Neural progenitor cell (in vitro differentiated cells): ENCODE measurements at regions not wholly inside any gene's neighbourhood (a gene's known extent, or its start where the extent isn't known, plus 50 kb on each side); places are given as distances from the start of the nearest gene placed in this dataset.

Experiments
- EZH2 ChIP-seq: fragments of 200-600 bp; sonication (generic); IDR thresholded peaks from 2 replicates; pipeline ENCODE4 v1.6.1; 2017; ENCODE audit warnings: antibody characterized with exemption, mild to moderate bottlenecking, moderate library complexity
- TF ChIP-seq, protein P1 (sequence below): fragments of 200-600 bp; sonication (generic); IDR thresholded peaks from 2 replicates; pipeline ENCODE4 v1.5.1; 2017; ENCODE audit warnings: antibody characterized with exemption, mild to moderate bottlenecking

DNA sequence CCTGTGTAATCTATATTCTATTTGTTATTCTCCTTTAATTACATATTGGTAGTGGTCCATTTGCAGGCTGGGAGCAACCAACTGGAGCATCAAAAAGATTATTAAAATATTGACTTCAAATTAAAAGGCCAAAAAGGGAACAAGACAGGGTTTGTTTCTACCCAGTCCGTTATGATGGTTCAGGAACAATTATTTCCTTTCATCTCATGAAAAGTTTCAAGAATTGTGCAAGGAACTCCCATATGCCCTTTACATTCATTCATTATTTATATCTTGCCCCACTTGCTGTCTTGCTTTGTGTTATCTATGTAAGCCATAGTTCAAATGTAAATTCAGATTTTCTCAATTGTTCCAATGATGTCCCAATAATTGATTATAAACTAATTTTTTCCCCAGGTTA is 58.7 kb upstream of the TLE1 start:
- TF ChIP-seq, protein P1, sequence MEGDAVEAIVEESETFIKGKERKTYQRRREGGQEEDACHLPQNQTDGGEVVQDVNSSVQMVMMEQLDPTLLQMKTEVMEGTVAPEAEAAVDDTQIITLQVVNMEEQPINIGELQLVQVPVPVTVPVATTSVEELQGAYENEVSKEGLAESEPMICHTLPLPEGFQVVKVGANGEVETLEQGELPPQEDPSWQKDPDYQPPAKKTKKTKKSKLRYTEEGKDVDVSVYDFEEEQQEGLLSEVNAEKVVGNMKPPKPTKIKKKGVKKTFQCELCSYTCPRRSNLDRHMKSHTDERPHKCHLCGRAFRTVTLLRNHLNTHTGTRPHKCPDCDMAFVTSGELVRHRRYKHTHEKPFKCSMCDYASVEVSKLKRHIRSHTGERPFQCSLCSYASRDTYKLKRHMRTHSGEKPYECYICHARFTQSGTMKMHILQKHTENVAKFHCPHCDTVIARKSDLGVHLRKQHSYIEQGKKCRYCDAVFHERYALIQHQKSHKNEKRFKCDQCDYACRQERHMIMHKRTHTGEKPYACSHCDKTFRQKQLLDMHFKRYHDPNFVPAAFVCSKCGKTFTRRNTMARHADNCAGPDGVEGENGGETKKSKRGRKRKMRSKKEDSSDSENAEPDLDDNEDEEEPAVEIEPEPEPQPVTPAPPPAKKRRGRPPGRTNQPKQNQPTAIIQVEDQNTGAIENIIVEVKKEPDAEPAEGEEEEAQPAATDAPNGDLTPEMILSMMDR = no peak
- TF ChIP-seq EZH2 = no peak
